PFSK-1 (cell line): ENCODE measurements at regions not wholly inside any gene's neighbourhood (a gene's known extent, or its start where the extent isn't known, plus 50 kb on each side); places are given as distances from the start of the nearest gene placed in this dataset.

Experiments used
- FOXP2 ChIP-seq: optimal IDR thresholded peaks from 2 replicates; pipeline ENCODE3; 2011; ENCODE audit warnings: borderline replicate concordance, control low read depth, inconsistent platforms; ENCODE audit not compliant: insufficient read depth; ENCODE audit errors: extremely low read length, extremely low read depth
- POLR2AphosphoS5 ChIP-seq: IDR thresholded peaks from 2 replicates; pipeline ENCODE4 v1.6.1; 2012; ENCODE audit warnings: low read depth, mild to moderate bottlenecking, control low read depth, low read length, moderate library complexity
- SIN3A ChIP-seq: IDR thresholded peaks from 2 replicates; pipeline ENCODE4 v1.6.1; 2012; ENCODE audit warnings: mild to moderate bottlenecking, low read length, moderate library complexity, borderline replicate concordance; ENCODE audit not compliant: insufficient read depth
- TAF1 ChIP-seq: IDR thresholded peaks from 2 replicates; pipeline ENCODE4 v1.6.1; 2012; ENCODE audit warnings: low read length, control low read depth, borderline replicate concordance; ENCODE audit not compliant: insufficient read depth
- TF ChIP-seq, protein P1 (sequence below), 2 experiments: IDR thresholded peaks; 2 replicates each; pipeline versions ENCODE4 v1.6.1 to v1.8.0; 2011 to 2012; ENCODE audit warnings: low read depth in 2 of 2, low read length in 2 of 2, control low read depth in 1 of 2, inconsistent platforms in 1 of 2, mild to moderate bottlenecking in 1 of 2, moderate library complexity in 1 of 2; ENCODE audit not compliant: insufficient read depth in 1 of 2

DNA sequence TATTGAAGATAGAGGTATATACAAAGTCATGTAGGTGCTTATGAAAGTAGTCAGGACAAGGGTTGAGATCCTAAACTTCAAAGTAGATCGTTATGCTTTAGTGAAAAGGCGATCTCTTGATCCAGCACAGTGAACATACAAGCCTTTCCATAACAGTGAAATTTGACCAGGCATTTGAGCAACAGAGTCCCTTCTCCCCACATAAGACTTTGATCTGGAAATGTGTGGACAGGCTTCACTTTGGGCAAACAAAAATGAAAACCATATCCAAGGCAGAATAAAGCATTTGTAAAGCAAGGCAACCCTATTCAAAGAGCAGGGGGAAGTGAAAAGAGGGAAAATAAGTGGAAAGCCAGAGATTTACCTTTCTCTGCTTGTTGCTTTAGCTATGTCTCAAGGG lies 311.9 kb upstream of the SORCS1 start:
- TF ChIP-seq FOXP2 (no peak), SIN3A (no peak), TAF1 (no peak), POLR2AphosphoS5 (no peak)
- TF ChIP-seq, protein P1, sequence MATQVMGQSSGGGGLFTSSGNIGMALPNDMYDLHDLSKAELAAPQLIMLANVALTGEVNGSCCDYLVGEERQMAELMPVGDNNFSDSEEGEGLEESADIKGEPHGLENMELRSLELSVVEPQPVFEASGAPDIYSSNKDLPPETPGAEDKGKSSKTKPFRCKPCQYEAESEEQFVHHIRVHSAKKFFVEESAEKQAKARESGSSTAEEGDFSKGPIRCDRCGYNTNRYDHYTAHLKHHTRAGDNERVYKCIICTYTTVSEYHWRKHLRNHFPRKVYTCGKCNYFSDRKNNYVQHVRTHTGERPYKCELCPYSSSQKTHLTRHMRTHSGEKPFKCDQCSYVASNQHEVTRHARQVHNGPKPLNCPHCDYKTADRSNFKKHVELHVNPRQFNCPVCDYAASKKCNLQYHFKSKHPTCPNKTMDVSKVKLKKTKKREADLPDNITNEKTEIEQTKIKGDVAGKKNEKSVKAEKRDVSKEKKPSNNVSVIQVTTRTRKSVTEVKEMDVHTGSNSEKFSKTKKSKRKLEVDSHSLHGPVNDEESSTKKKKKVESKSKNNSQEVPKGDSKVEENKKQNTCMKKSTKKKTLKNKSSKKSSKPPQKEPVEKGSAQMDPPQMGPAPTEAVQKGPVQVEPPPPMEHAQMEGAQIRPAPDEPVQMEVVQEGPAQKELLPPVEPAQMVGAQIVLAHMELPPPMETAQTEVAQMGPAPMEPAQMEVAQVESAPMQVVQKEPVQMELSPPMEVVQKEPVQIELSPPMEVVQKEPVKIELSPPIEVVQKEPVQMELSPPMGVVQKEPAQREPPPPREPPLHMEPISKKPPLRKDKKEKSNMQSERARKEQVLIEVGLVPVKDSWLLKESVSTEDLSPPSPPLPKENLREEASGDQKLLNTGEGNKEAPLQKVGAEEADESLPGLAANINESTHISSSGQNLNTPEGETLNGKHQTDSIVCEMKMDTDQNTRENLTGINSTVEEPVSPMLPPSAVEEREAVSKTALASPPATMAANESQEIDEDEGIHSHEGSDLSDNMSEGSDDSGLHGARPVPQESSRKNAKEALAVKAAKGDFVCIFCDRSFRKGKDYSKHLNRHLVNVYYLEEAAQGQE (IDR thresholded peaks at IDR 0.05; ENCODE audit: insufficient read depth in 1 of 2, low read depth in 2 of 2, low read length in 2 of 2) = no peak

DNA sequence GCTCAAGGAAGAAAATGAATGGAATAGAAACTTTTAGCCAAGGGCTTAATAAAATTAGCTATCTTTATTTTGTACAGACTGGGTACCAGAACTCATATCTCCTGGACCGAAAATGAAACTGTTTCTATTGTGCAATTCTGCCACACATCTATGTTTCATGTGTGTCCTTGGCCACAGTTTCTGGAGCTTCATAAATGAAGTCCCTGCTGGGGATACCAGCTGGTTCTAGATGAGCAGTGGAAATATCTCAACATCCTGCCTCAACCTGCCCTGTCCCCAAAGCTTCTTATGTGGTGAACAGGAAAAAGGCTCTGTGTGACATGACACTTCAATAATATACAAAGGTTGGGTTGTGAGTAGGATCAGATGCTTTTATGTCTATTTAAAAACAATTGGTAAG lies 310.1 kb upstream of the SORCS1 start:
- TF ChIP-seq POLR2AphosphoS5 = no peak
- TF ChIP-seq FOXP2 = no peak
- TF ChIP-seq, protein P1 (IDR thresholded peaks at IDR 0.05; ENCODE audit: insufficient read depth in 1 of 2, low read depth in 2 of 2, low read length in 2 of 2) = no peak
- no peak for TF ChIP-seq SIN3A
- TF ChIP-seq TAF1 = no peak

DNA sequence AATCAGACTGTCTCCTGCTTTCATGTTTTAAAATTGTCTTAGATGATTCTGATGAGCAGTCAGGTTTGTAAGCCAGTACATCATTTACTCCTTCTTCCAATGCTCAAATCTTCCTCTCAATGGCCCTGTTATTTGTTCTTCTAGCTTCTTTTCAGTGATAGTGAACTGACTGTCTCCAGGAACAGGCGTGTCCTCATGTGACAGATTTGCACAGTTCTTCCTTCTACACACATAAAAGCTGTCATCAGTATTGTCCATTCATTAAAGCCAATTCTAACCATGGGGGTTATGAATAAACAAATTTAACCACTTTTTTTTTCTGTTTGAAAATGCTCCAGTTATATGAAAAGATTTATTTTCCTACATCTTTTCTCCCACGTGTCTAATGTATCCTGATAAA lies 308.7 kb upstream of the SORCS1 start:
- TF ChIP-seq SIN3A (no peak), POLR2AphosphoS5 (no peak), FOXP2 (no peak), TAF1 (no peak)
- TF ChIP-seq, protein P1 (IDR thresholded peaks at IDR 0.05; ENCODE audit: insufficient read depth in 1 of 2, low read depth in 2 of 2, low read length in 2 of 2) = no peak

DNA sequence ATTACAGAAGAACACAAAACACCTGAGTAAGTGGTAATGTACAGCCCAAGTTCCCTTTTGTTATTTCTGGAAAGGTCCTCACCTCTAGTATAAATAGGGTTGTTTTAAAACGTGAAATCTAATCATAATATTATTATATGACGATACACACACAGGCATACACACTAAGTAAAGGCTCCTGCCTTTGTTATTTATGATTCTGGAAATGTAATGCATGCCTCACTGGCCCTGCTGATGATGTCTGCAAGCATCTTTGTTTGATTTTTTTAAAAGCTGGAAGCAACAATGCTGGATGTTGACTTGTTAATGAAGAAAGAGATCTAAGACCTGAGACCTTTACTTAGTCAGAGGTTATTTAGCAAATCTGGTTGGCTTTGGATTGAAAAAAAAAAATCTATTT lies 307.4 kb upstream of the SORCS1 start:
- TF ChIP-seq, protein P1 (IDR thresholded peaks at IDR 0.05; ENCODE audit: insufficient read depth in 1 of 2, low read depth in 2 of 2, low read length in 2 of 2) = no peak
- no peak for TF ChIP-seq FOXP2
- TF ChIP-seq SIN3A = no peak
- TF ChIP-seq TAF1 = no peak
- no peak for TF ChIP-seq POLR2AphosphoS5

DNA sequence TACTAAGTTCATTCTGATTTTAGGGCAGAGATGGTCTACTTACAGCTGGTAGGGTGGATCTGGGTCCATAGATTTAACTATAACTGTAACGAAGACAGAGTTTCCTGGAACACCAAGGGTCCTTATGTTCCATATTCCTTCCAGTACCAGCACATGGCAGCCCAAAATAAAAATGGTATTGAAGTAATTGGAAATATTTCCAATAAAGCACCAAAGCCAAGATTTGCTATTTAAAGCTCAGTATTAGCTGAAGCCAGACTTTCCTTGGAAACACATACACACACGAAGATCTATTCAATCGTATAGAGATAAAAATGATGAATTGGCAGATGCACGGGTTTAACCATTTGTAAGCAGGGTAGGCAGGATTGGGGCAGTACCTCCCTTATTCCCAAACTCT lies 289.1 kb upstream of the SORCS1 start:
- no peak for TF ChIP-seq TAF1
- TF ChIP-seq FOXP2 = no peak
- TF ChIP-seq SIN3A = no peak
- TF ChIP-seq POLR2AphosphoS5 = no peak
- TF ChIP-seq, protein P1 (IDR thresholded peaks at IDR 0.05; ENCODE audit: insufficient read depth in 1 of 2, low read depth in 2 of 2, low read length in 2 of 2) = no peak
